Heart right ventricle (tissue), 16 donors: ENCODE measurements at regions not wholly inside any gene's neighbourhood (a gene's known extent, or its start where the extent isn't known, plus 50 kb on each side); places are given as distances from the start of the nearest gene placed in this dataset.
A peak's percentile ranks its signal among the peaks of the same experiment; 100 is the strongest.

Experiments used
- ATAC-seq, 8 donors: fragments of 200-7000 bp; cut with Tn5 transposase; one replicate each; pipeline ENCODE4 v1.9.1; 2020; ENCODE audit warnings: mild to moderate bottlenecking in 8 of 8, moderate library complexity in 8 of 8, moderate number of reproducible peaks in 1 of 8
- DNase-seq, 2 donors: peaks; one replicate each; pipeline ENCODE4 v3.0.0-alpha.2; 2020
- H3K27ac ChIP-seq, 10 donors: fragments of 200-600 bp; sonication (generic) in 2 of 10; one replicate each; pipeline versions ENCODE4 v1.5.0 to v1.8.0; 2020 to 2022; ENCODE audit warnings: mild to moderate bottlenecking in 3 of 10
- H3K27me3 ChIP-seq, 7 donors: fragments of 200-600 bp; one replicate each; pipeline ENCODE4 v1.8.0; 2021 to 2022; ENCODE audit warnings: mild to moderate bottlenecking in 2 of 7
- H3K36me3 ChIP-seq, 9 donors: fragments of 200-600 bp; sonication (generic) in 1 of 9; one replicate each; pipeline versions ENCODE4 v1.5.0 to v1.8.0; 2020 to 2022; ENCODE audit warnings: mild to moderate bottlenecking in 2 of 9
- H3K4me1 ChIP-seq, 9 donors: fragments of 200-600 bp; sonication (generic) in 1 of 9; one replicate each; pipeline versions ENCODE4 v1.5.0 to v1.8.0; 2020 to 2022; ENCODE audit warnings: mild to moderate bottlenecking in 4 of 9
- H3K4me3 ChIP-seq, 10 donors: fragments of 200-600 bp; sonication (generic) in 2 of 10; one replicate each; pipeline versions ENCODE4 v1.5.0 to v1.8.0; 2020 to 2022; ENCODE audit warnings: mild to moderate bottlenecking in 7 of 10, moderate library complexity in 2 of 10
- H3K9me3 ChIP-seq, 11 donors: fragments of 200-600 bp in 10 of 11; sonication (generic) in 2 of 11; one replicate each; pipeline versions ENCODE4 v1.5.0 to v1.8.0; 2013 to 2022; ENCODE audit warnings: mild to moderate bottlenecking in 2 of 11, control low read depth in 1 of 11, moderate library complexity in 1 of 11
- CTCF ChIP-seq, 9 donors: fragments of 200-600 bp; sonication (generic) in 2 of 9; IDR thresholded peaks; one replicate each; pipeline versions ENCODE4 v1.5.0 to v1.8.0; 2021 to 2022; ENCODE audit warnings: antibody characterized with exemption in 9 of 9, mild to moderate bottlenecking in 5 of 9, moderate library complexity in 1 of 9
- WGBS, 2 donors: extraction: QIAGEN DNeasy Blood & Tissue Kit; methylation state at CpG; one replicate each; pipeline ENCODE4 v1.1.7; 2013; ENCODE audit warnings: inconsistent platforms in 1 of 2; 5-methylcytosine and 5-hydroxymethylcytosine counted together
- intact Hi-C, 10 donors: fragments of 100-400 bp; cut with DNase I; formaldehyde crosslinking; loops; one replicate each; pipeline versions ENCODE4 v1.11.1 to v1.14.2; 2022
- donor health status: Arrhythmogenic right ventricular cardiomyopathy.
- donor health status: ischemic (EF 13 %, LVEDD 7.1; RV severe dilation, severe dysfunction).
- donor health status: healthy with polysubstance abuse.
- donor health status: DM: no; HTN: yes; CAD: no.
- donor health status: DM: no; HTN: no; CAD: no.
- donor health status: ischemic (EF 25% LVEDD 6.9; RV normal size, moderate dysfunction).
- donor health status: ischemic (EF 25% LVEDD 5.7; RV mildly dilated, moderate dysfunction).
- donor health status: healthy.
- donor health status: DM: yes; HTN: yes; CAD: no.
- donor health status: Ischemic cardiomyopathy.
- donor health status: ischemic (EF 35%, LVEDD 5.7; RV mildly dilated, moderate dysfunction).
- donor health status: nonischemic (EF 11% LVEDD 7.7; RV severe dilation, severe dysfunction).
- donor health status: DM: yes; HTN: yes; CAD: no.
- donor health status: PGD.
- donor health status: ischemic (EF 29% LVEDD 5.4; RV normal size, mild dysfunction).
- donor health status: nonischemic (EF 23%, LVEDD 6.1; RV moderate dilation, normal function).

- no peak for DNase-seq
- no peak for TF ChIP-seq CTCF (IDR thresholded peaks at IDR 0.05)
- no peaks in the 10 kb centered on the region for H3K27me3 ChIP-seq
- no peaks in the 10 kb centered on the region for H3K36me3 ChIP-seq
- no peak overlapping the region for H3K27ac ChIP-seq
- H3K9me3 ChIP-seq = no peaks in the 10 kb centered on the region
- intact Hi-C loops = no loop called here
- no peak for ATAC-seq
- H3K4me3 ChIP-seq = no peak overlapping the region
- peaks cover 0 to 8% (median 0%) of the 10 kb centered on the region in 9 donors for H3K4me1 ChIP-seq
Measured at GRCh38 chr5:30867711-30868110, 325.8 kb upstream of the CDH6 start.

- Histone ChIP-seq H3K27me3 (no peaks in the 10 kb centered on the region), H3K27ac (no peak overlapping the region), H3K4me3 (no peak overlapping the region), H3K36me3 (no peaks in the 10 kb centered on the region), H3K9me3 (no peaks in the 10 kb centered on the region), H3K4me1 (peaks cover 0 to 8% (median 0%) of the 10 kb centered on the region in 9 donors)
- 50% methylated on average over 8 of the region's 8 CpGs for WGBS, 2 donors
- no peak for TF ChIP-seq CTCF (IDR thresholded peaks at IDR 0.05)
- intact Hi-C loops = no loop called here
- ATAC-seq (peak in 2 of 8 donors; percentile 31 to 84), DNase-seq (no peak)
Measured at GRCh38 chr5:30866142-30866541, 327.3 kb upstream of the CDH6 start.

GRCh38 chr5:30856242-30856641 is 337.2 kb upstream of the CDH6 start:
- no peaks in the 10 kb centered on the region for H3K9me3 ChIP-seq
- TF ChIP-seq CTCF (IDR thresholded peaks at IDR 0.05) = no peak
- no peaks in the 10 kb centered on the region for H3K27me3 ChIP-seq
- ATAC-seq = no peak
- DNase-seq = no peak
- no peak overlapping the region for H3K27ac ChIP-seq
- H3K36me3 ChIP-seq = no peaks in the 10 kb centered on the region
- intact Hi-C loops = no loop called here
- WGBS, 2 donors = 90 to 95% methylated on average over 3 of the region's 3 CpGs
- no peaks in the 10 kb centered on the region for H3K4me1 ChIP-seq
- no peak overlapping the region for H3K4me3 ChIP-seq

GRCh38 chr5:30853158-30853557 is 340.3 kb upstream of the CDH6 start:
- Histone ChIP-seq H3K9me3 (no peaks in the 10 kb centered on the region), H3K36me3 (no peaks in the 10 kb centered on the region), H3K4me3 (no peak overlapping the region), H3K27ac (no peak overlapping the region), H3K27me3 (no peaks in the 10 kb centered on the region), H3K4me1 (no peaks in the 10 kb centered on the region)
- TF ChIP-seq CTCF (IDR thresholded peaks at IDR 0.05) = no peak
- ATAC-seq (no peak), DNase-seq (no peak)
- intact Hi-C loops = no loop called here

GRCh38 chr5:30850866-30851265 is 342.6 kb upstream of the CDH6 start:
- intact Hi-C loops = no loop called here
- Histone ChIP-seq H3K27ac (no peak overlapping the region), H3K9me3 (no peaks in the 10 kb centered on the region), H3K27me3 (no peaks in the 10 kb centered on the region), H3K4me3 (no peak overlapping the region), H3K4me1 (no peaks in the 10 kb centered on the region), H3K36me3 (no peaks in the 10 kb centered on the region)
- DNase-seq (no peak), ATAC-seq (no peak)
- WGBS, 2 donors = 89 to 94% methylated on average over 2 of the region's 2 CpGs
- no peak for TF ChIP-seq CTCF (IDR thresholded peaks at IDR 0.05)
